ENCODE measurements at regions not wholly inside any gene's neighbourhood (a gene's known extent, or its start where the extent isn't known, plus 50 kb on each side); places are given as distances from the start of the nearest gene placed in this dataset.

GRCh38 chr3:83738202-83738601 lies 1220.6 kb upstream of the CADM2 start:
- Histone ChIP-seq H3F3A (ENCODE audit: low read depth) (no peaks in the 10 kb centered on the region), H3K9me3 (ENCODE audit: insufficient read depth, low read depth, low read length) (no peaks in the 10 kb centered on the region), H3K36me3 (ENCODE audit: insufficient read depth, low read length) (no peaks in the 10 kb centered on the region), H4K20me1 (ENCODE audit: insufficient read depth, low read length, poor library complexity, severe bottlenecking) (no peaks in the 10 kb centered on the region), H3K9ac (ENCODE audit: low read depth, low read length, poor library complexity, severe bottlenecking) (no peak overlapping the region), H3K79me2 (ENCODE audit: insufficient read depth, low read length) (no peaks in the 10 kb centered on the region), H3K9me2 (replicated peaks; ENCODE audit: low read depth, low read length) (no peaks in the 10 kb centered on the region), H3K4me3 (ENCODE audit: low read length, poor library complexity, severe bottlenecking) (no peak overlapping the region), H3K4me2 (ENCODE audit: low read depth, low read length, poor library complexity, severe bottlenecking) (no peak overlapping the region), H2AFZ (ENCODE audit: low read length) (no peak overlapping the region), H3K4me1 (ENCODE audit: insufficient read depth, low read length, poor library complexity, severe bottlenecking) (no peaks in the 10 kb centered on the region), H3K27me3 (ENCODE audit: insufficient read depth, low read length, poor library complexity, severe bottlenecking) (no peaks in the 10 kb centered on the region)
- no peak for TF ChIP-seq EZH2phosphoT487 (IDR thresholded peaks at IDR 0.05; ENCODE audit: borderline replicate concordance)

- no peak overlapping the region for H3K9ac ChIP-seq (ENCODE audit: low read depth, low read length, poor library complexity, severe bottlenecking)
- H3K4me3 ChIP-seq (ENCODE audit: low read length, poor library complexity, severe bottlenecking), result no peak overlapping the region
- no peaks in the 10 kb centered on the region for H3K4me1 ChIP-seq (ENCODE audit: insufficient read depth, low read length, poor library complexity, severe bottlenecking)
- no peaks in the 10 kb centered on the region for H3F3A ChIP-seq (ENCODE audit: low read depth)
- no peaks in the 10 kb centered on the region for H3K9me3 ChIP-seq (ENCODE audit: insufficient read depth, low read depth, low read length)
- no peaks in the 10 kb centered on the region for H3K9me2 ChIP-seq (replicated peaks; ENCODE audit: low read depth, low read length)
- TF ChIP-seq EZH2phosphoT487 (IDR thresholded peaks at IDR 0.05; ENCODE audit: borderline replicate concordance), result no peak
- TF ChIP-seq, protein P1, sequence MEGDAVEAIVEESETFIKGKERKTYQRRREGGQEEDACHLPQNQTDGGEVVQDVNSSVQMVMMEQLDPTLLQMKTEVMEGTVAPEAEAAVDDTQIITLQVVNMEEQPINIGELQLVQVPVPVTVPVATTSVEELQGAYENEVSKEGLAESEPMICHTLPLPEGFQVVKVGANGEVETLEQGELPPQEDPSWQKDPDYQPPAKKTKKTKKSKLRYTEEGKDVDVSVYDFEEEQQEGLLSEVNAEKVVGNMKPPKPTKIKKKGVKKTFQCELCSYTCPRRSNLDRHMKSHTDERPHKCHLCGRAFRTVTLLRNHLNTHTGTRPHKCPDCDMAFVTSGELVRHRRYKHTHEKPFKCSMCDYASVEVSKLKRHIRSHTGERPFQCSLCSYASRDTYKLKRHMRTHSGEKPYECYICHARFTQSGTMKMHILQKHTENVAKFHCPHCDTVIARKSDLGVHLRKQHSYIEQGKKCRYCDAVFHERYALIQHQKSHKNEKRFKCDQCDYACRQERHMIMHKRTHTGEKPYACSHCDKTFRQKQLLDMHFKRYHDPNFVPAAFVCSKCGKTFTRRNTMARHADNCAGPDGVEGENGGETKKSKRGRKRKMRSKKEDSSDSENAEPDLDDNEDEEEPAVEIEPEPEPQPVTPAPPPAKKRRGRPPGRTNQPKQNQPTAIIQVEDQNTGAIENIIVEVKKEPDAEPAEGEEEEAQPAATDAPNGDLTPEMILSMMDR (conservative IDR thresholded peaks at IDR 0.05; ENCODE audit: low read length), result no peak
- no peaks in the 10 kb centered on the region for H3K36me3 ChIP-seq (ENCODE audit: insufficient read depth, low read length)
- no peak overlapping the region for H2AFZ ChIP-seq (ENCODE audit: low read length)
- no peak overlapping the region for H3K4me2 ChIP-seq (ENCODE audit: low read depth, low read length, poor library complexity, severe bottlenecking)
- H3K79me2 ChIP-seq (ENCODE audit: insufficient read depth, low read length), result no peaks in the 10 kb centered on the region
- no peaks in the 10 kb centered on the region for H3K27me3 ChIP-seq (ENCODE audit: insufficient read depth, low read length, poor library complexity, severe bottlenecking)
- no peaks in the 10 kb centered on the region for H4K20me1 ChIP-seq (ENCODE audit: insufficient read depth, low read length, poor library complexity, severe bottlenecking)
Measured at GRCh38 chr3:83740504-83740903, 1218.3 kb upstream of the CADM2 start.

GRCh38 chr3:83765956-83766355 lies 1192.8 kb upstream of the CADM2 start:
- Histone ChIP-seq H3K9me3 (ENCODE audit: insufficient read depth, low read depth, low read length) (no peaks in the 10 kb centered on the region), H2AFZ (ENCODE audit: low read length) (no peak overlapping the region), H3K4me2 (ENCODE audit: low read depth, low read length, poor library complexity, severe bottlenecking) (no peak overlapping the region), H3K36me3 (ENCODE audit: insufficient read depth, low read length) (no peaks in the 10 kb centered on the region), H3K27me3 (ENCODE audit: insufficient read depth, low read length, poor library complexity, severe bottlenecking) (no peaks in the 10 kb centered on the region), H3K4me3 (ENCODE audit: low read length, poor library complexity, severe bottlenecking) (no peak overlapping the region), H3F3A (ENCODE audit: low read depth) (no peaks in the 10 kb centered on the region), H4K20me1 (ENCODE audit: insufficient read depth, low read length, poor library complexity, severe bottlenecking) (no peaks in the 10 kb centered on the region), H3K9ac (ENCODE audit: low read depth, low read length, poor library complexity, severe bottlenecking) (no peak overlapping the region), H3K9me2 (replicated peaks; ENCODE audit: low read depth, low read length) (no peaks in the 10 kb centered on the region), H3K79me2 (ENCODE audit: insufficient read depth, low read length) (no peaks in the 10 kb centered on the region), H3K4me1 (ENCODE audit: insufficient read depth, low read length, poor library complexity, severe bottlenecking) (no peaks in the 10 kb centered on the region)
- no peak for TF ChIP-seq EZH2phosphoT487 (IDR thresholded peaks at IDR 0.05; ENCODE audit: borderline replicate concordance)
- TF ChIP-seq, protein P1 (conservative IDR thresholded peaks at IDR 0.05; ENCODE audit: low read length), result no peak
